OCI-LY3 (cell line): ENCODE measurements at regions not wholly inside any gene's neighbourhood (a gene's known extent, or its start where the extent isn't known, plus 50 kb on each side); places are given as distances from the start of the nearest gene placed in this dataset.

Experiments
- CTCF ChIP-seq: fragments of 200-600, 300-600 bp; sonication (generic); IDR thresholded peaks from 2 replicates; pipeline ENCODE4 v1.5.1; 2014; ENCODE audit warnings: antibody characterized with exemption, low read length, low read depth
- EZH2phosphoT487 ChIP-seq: fragments of 200-600 bp; shearing (Covaris generic); IDR thresholded peaks from 2 replicates; pipeline ENCODE4 v1.6.1; 2018; ENCODE audit warnings: antibody characterized with exemption, mixed run types, low read depth

GRCh38 chr10:28883741-28884423 lies 206.6 kb downstream of the BAMBI start:
- TF ChIP-seq CTCF (no peak), EZH2phosphoT487 (no peak)
